Naive thymus-derived CD8-positive, alpha-beta T cell (primary cell): ENCODE measurements at regions not wholly inside any gene's neighbourhood (a gene's known extent, or its start where the extent isn't known, plus 50 kb on each side); places are given as distances from the start of the nearest gene placed in this dataset.
"Not testable (repeated sequence)": the region's sequence is repeated elsewhere in the genome, so short reads cannot be mapped to it uniquely, and the experiment has no call there.

Source experiments
- ATAC-seq, 2 donors: fragments of 150-1000 bp; cut with Tn5 transposase in 1 of 2; sonication (Bioruptor Pico), chemical (Tn5 transposase) in 1 of 2; 1 replicate in 1 of 2; 2 replicates in 1 of 2; pipeline ENCODE4 v1.10.0; 2021; ENCODE audit warnings: mild to moderate bottlenecking in 2 of 2, moderate library complexity in 2 of 2
- POLR2A ChIA-PET: fragments of 350-600 bp; sonication (Branson Sonifier 250); formaldehyde crosslinking; loops from one replicate; lab custom pipeline; 2021; ENCODE audit warnings: antibody characterized with exemption; lab: Charles Lee
- DNase-seq, 10 donors: peaks; one replicate each; pipeline versions ENCODE4 v3.0.0 to v3.0.0-alpha.2; 2020 to 2022
- H3K27ac Mint-ChIP-seq, 10 donors: one replicate each; pipeline ENCODE4 v1.8.0; 2020 to 2022; ENCODE audit warnings: mild to moderate bottlenecking in 10 of 10, mixed read lengths in 10 of 10, moderate library complexity in 4 of 10, inconsistent platforms in 1 of 10
- H3K27me3 Mint-ChIP-seq, 5 donors: one replicate each; pipeline ENCODE4 v1.8.0; 2021 to 2022; ENCODE audit warnings: mixed read lengths in 5 of 5
- H3K36me3 Mint-ChIP-seq, 3 donors: one replicate each; pipeline ENCODE4 v1.8.0; 2020 to 2022; ENCODE audit warnings: mixed read lengths in 3 of 3, mild to moderate bottlenecking in 2 of 3, inconsistent platforms in 1 of 3
- H3K4me1 Mint-ChIP-seq, 4 donors: one replicate each; pipeline ENCODE4 v1.8.0; 2021 to 2022; ENCODE audit warnings: mixed read lengths in 4 of 4
- H3K4me3 Mint-ChIP-seq, 10 donors: one replicate each; pipeline ENCODE4 v1.8.0; 2020 to 2022; ENCODE audit warnings: mild to moderate bottlenecking in 10 of 10, mixed read lengths in 10 of 10, moderate library complexity in 6 of 10, inconsistent platforms in 1 of 10
- H3K9me3 Mint-ChIP-seq, 9 donors: one replicate each; pipeline ENCODE4 v1.8.0; 2020 to 2022; ENCODE audit warnings: mixed read lengths in 9 of 9, mild to moderate bottlenecking in 3 of 9, inconsistent platforms in 1 of 9, moderate library complexity in 1 of 9

- no peaks in the 10 kb centered on the region for H3K36me3 Mint-ChIP-seq
- H3K4me3 Mint-ChIP-seq = no peak overlapping the region
- no peak overlapping the region for H3K27ac Mint-ChIP-seq
- POLR2A ChIA-PET = no interaction called here
- H3K4me1 Mint-ChIP-seq = peaks cover 0 to 2% (median 0%) of the 10 kb centered on the region in 4 donors
- peaks cover 0 to 3% (median 0%) of the 10 kb centered on the region in 9 donors for H3K9me3 Mint-ChIP-seq
- H3K27me3 Mint-ChIP-seq = peaks cover 0 to 2% (median under 1%) of the 10 kb centered on the region in 5 donors
- DNase-seq (no peak), ATAC-seq (no peak)
Measured at GRCh38 chr6:133128191-133128590, 113.0 kb upstream of the EYA4 start.

GRCh38 chr6:133129556-133129955 is 111.6 kb upstream of the EYA4 start:
- H3K27me3 Mint-ChIP-seq = peaks cover 0 to 4% (median 1%) of the 10 kb centered on the region in 5 donors
- no peak for ATAC-seq
- no peaks in the 10 kb centered on the region for H3K9me3 Mint-ChIP-seq
- no peak for DNase-seq
- peaks cover 0 to 2% (median 0%) of the 10 kb centered on the region in 4 donors for H3K4me1 Mint-ChIP-seq
- POLR2A ChIA-PET = no interaction called here
- no peaks in the 10 kb centered on the region for H3K36me3 Mint-ChIP-seq
- H3K4me3 Mint-ChIP-seq = no peak overlapping the region
- no peak overlapping the region for H3K27ac Mint-ChIP-seq

GRCh38 chr6:133130863-133131262 is 110.3 kb upstream of the EYA4 start:
- ATAC-seq = no peak
- H3K4me3 Mint-ChIP-seq = no peak overlapping the region
- H3K27me3 Mint-ChIP-seq = peaks cover 0 to 4% (median 1%) of the 10 kb centered on the region in 5 donors
- no peaks in the 10 kb centered on the region for H3K36me3 Mint-ChIP-seq
- no peaks in the 10 kb centered on the region for H3K9me3 Mint-ChIP-seq
- peaks cover 0 to 2% (median 0%) of the 10 kb centered on the region in 4 donors for H3K4me1 Mint-ChIP-seq
- POLR2A ChIA-PET = no interaction called here
- H3K27ac Mint-ChIP-seq = no peak overlapping the region
- DNase-seq = no peak

DNA sequence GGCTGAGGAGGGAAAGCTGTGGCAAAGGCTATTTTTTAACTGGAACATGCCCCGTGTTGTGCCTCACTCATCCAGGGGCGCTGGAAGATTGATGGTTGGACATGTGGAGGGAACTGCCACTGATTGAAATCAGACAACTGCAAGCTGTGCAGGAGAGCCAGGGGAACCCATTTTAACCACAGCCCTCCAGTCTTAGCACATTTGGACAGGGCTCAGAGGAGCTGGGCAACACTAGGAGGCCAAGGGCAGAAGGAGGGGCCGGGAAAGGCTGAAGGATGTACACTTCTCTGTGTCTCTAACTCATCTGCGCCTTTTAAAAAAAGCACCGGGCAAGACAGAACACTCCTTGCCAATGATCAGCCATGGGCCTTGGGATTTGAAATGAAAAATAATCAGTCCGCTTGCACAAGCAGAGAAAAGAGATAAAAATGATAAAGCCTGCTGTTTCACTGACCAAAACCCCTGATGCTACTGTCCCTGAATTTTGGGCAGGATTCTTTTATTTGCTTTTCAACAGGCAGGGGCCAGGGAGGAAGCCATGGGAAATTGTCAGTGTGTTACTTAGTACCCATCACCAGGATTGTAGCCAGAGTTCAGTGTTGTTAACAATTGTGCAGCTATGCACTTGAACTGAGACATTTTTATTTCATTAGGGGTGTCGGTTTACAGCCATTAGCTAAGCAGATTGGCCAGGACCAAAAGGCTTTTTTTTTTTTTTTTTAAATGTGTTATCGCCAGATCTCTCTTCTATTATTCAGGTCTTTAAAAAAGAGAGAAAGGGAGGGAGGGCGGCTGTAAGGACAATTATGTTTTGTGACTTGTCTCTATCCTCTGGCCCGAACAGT is 109.3 kb upstream of the EYA4 start:
- no peaks in the 10 kb centered on the region for H3K9me3 Mint-ChIP-seq
- DNase-seq = no peak
- POLR2A ChIA-PET = no interaction called here
- H3K36me3 Mint-ChIP-seq = no peaks in the 10 kb centered on the region
- peaks cover 0 to 7% (median 1%) of the 10 kb centered on the region in 5 donors for H3K27me3 Mint-ChIP-seq
- no peak for ATAC-seq
- peaks cover 0 to 2% (median 0%) of the 10 kb centered on the region in 4 donors for H3K4me1 Mint-ChIP-seq
- no peak overlapping the region for H3K27ac Mint-ChIP-seq
- H3K4me3 Mint-ChIP-seq = no peak overlapping the region

DNA sequence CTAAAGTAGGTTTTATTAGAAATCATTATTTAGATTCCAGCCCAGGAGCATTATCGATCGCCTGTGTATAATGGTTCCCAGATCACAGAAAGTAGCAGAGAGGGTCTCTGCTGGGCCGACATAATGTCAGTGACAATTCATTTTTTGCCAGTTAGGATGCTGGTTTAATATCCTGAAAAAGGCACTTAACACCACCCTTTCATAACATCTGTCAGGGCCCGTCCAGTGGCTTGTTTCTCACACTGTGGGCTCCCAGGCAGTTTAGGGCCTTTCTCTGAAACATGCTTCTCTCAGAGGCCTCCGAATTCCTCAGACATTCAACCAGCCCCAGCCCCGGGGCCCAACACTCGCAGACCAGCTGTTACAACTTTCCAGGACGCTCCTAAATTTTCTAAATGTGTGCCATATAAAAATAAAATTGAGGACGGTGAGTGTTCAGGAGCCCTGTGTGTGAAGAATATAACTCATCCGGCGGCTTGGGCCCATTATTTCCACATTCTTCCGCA is 108.6 kb upstream of the EYA4 start:
- DNase-seq (no peak), ATAC-seq (no peak)
- POLR2A ChIA-PET = no interaction called here
- H3K27me3 Mint-ChIP-seq = peaks cover 0 to 7% (median 0%) of the 10 kb centered on the region in 5 donors
- H3K4me1 Mint-ChIP-seq = no peaks in the 10 kb centered on the region
- H3K36me3 Mint-ChIP-seq = no peaks in the 10 kb centered on the region
- no peak overlapping the region for H3K27ac Mint-ChIP-seq
- no peak overlapping the region for H3K4me3 Mint-ChIP-seq
- no peaks in the 10 kb centered on the region for H3K9me3 Mint-ChIP-seq

DNA sequence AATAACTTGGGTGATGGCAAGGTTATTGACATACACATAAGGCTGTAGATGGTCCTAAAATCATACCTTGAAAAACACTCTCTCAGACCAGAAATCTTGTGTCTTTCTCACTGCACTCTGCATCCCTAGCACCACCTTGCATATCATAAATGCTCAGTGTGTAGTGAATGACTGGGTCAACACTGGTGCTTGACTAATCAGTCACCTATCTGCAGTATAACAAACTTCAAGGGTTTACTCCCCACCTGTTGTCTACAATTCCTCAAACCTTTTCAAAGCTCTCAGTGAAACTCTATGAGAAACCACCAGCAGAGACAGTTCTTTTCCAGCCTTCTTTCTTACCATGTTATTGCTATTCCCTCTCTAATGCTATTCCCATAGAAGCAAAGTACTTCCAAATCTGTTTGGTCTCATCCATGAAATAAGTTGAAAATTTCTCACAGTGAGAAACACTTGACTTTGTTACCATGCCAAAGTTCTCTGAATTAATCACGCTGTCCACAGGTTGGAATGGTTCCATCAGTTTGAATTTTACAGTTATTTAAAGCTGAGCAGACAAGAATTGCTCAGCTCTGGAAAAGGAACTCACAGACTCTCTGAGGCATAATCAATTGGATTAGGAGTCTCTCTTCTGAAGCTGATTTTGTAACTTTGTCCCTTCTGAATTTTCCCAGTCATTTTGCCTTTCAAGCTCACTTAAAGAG is 104.8 kb upstream of the EYA4 start:
- Mint-ChIP-seq H3K4me3 (no peak overlapping the region), H3K27me3 (peaks cover 0 to 7% (median 0%) of the 10 kb centered on the region in 5 donors), H3K4me1 (no peaks in the 10 kb centered on the region), H3K9me3 (peaks cover 0 to 16% (median 2%) of the 10 kb centered on the region in 9 donors), H3K27ac (no peak overlapping the region), H3K36me3 (no peaks in the 10 kb centered on the region)
- ATAC-seq (no peak), DNase-seq (no peak)
- POLR2A ChIA-PET = no interaction called here

DNA sequence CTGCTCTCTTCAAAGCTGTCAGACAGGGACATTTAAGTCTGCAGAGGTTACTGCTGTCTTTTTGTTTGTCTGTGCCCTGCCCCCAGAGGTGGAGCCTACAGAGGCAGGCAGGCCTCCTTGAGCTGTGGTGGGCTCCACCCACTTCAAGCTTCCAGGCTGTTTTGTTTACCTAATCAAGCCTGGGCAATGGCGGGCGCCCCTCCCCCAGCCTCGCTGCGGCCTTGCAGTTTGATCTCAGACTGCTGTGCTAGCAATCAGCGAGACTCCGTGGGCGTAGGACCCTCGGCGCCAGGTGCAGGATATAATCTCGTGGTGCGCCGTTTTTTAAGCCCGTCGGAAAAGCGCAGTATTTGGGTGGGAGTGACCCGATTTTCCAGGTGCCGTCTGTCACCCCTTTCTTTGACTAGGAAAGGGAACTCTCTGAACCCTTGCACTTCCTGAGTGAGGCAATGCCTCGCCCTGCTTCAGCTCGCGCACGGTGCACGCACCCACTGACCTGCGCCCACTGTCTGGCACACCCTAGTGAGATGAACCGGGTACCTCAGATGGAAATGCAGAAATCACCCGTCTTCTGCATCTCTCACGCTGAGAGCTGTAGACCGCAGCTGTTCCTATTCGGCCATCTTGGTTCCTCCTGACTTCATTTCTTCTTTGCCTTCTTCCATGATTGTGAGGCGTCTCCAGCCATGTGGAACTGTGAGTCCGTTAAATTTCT is 93.5 kb upstream of the EYA4 start:
- ATAC-seq, H3K27me3 Mint-ChIP-seq, POLR2A ChIA-PET, H3K27ac Mint-ChIP-seq, H3K4me3 Mint-ChIP-seq, H3K4me1 Mint-ChIP-seq, H3K36me3 Mint-ChIP-seq, DNase-seq: not testable (repeated sequence)
- peaks cover 0 to 19% (median 4%) of the 10 kb centered on the region in 9 donors for H3K9me3 Mint-ChIP-seq

DNA sequence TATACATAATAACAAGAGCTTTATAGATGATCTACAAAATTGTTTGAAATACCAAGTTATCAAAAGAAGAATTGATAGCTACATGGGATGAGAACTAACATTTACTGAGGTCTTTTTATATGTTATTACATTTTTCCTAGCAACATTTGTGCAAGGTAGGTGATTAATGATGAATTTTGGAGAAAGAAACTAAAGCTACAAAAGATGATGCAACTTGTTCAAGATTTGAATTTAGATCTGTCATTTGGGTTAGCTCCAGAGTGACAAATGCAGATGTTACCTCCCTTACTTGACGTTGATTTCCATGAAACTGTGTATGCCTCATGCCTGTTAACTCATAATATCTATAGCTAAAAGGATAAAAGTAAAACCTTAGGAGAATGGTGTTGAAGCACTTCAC is 84.5 kb upstream of the EYA4 start:
- Mint-ChIP-seq H3K36me3 (no peaks in the 10 kb centered on the region), H3K27me3 (peaks cover 0 to 8% (median 0%) of the 10 kb centered on the region in 5 donors), H3K27ac (peak overlapping the region in 1 of 10 donors; percentile 24), H3K4me3 (no peak overlapping the region), H3K9me3 (peaks cover 0 to 24% (median 2%) of the 10 kb centered on the region in 9 donors), H3K4me1 (no peaks in the 10 kb centered on the region)
- ATAC-seq = no peak
- no peak for DNase-seq
- POLR2A ChIA-PET = no interaction called here

- Mint-ChIP-seq H3K9me3 (peaks cover 0 to 11% (median 2%) of the 10 kb centered on the region in 9 donors), H3K4me1 (no peaks in the 10 kb centered on the region), H3K36me3 (no peaks in the 10 kb centered on the region), H3K4me3 (no peak overlapping the region), H3K27me3 (peaks cover 0 to 8% (median 0%) of the 10 kb centered on the region in 5 donors), H3K27ac (no peak overlapping the region)
- no peak for ATAC-seq
- DNase-seq = no peak
- POLR2A ChIA-PET = no interaction called here
Measured at GRCh38 chr6:133157995-133158394, 83.2 kb upstream of the EYA4 start.

DNA sequence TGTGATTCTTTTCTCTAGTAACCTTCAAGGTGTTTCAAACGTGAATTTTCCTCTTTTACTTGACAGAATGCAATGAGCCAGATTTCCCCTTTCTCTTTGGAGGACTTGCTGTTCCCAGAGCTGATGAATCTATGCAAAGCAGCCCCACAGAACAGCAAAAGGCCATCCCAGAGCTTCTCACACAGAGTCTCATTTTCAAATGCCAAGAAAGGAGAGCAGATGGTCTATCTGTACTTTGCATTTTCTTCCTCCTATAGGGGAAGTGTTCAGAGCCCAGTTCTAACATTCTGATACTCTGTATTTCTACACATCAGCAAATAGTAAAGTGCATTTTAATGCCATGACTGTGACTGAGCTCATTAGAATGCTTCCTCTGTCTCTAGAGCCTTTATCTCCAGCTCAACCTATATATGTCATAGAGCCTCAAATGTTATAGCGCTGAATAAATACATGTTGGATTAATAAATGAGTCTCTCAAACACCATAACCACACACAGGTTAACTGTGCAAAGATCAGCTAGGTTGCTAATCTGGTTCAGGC is 81.8 kb upstream of the EYA4 start:
- Mint-ChIP-seq H3K4me3 (no peak overlapping the region), H3K9me3 (peaks cover 0 to 8% (median 0%) of the 10 kb centered on the region in 9 donors), H3K27ac (no peak overlapping the region), H3K4me1 (no peaks in the 10 kb centered on the region), H3K36me3 (no peaks in the 10 kb centered on the region), H3K27me3 (peaks cover 0 to 6% (median 0%) of the 10 kb centered on the region in 5 donors)
- POLR2A ChIA-PET = no interaction called here
- ATAC-seq (peak in 1 of 2 donors; percentile 25), DNase-seq (no peak)

- Mint-ChIP-seq H3K4me1 (no peaks in the 10 kb centered on the region), H3K4me3 (no peak overlapping the region), H3K9me3 (peaks cover 0 to 13% (median 0%) of the 10 kb centered on the region in 9 donors), H3K27me3 (peaks cover 0 to 8% (median 2%) of the 10 kb centered on the region in 5 donors), H3K27ac (no peak overlapping the region), H3K36me3 (no peaks in the 10 kb centered on the region)
- DNase-seq (no peak), ATAC-seq (no peak)
- POLR2A ChIA-PET = no interaction called here
Measured at GRCh38 chr6:133160536-133160935, 80.6 kb upstream of the EYA4 start.

DNA sequence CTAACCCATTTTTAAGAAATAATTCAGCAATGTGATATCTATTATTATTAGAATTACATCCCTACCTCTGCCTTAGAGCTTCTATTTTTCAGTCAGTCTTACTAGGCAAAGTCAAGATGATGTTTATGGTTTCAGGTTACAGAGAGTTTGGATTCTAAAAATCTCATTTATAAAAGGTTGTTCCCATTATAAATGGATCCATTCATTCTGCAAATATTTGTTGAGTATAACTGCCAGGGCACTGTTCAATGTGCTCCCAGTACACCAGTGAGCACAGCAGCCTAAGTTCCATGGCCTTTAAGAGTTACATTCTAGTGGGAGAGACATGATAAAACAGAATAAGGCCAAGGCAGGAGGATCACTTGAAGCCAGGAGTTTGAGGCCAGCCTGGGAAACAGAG is 75.9 kb upstream of the EYA4 start:
- no peak for DNase-seq
- H3K36me3 Mint-ChIP-seq = no peaks in the 10 kb centered on the region

More for the DNA sequence above, 75.9 kb upstream of the EYA4 start:
- Mint-ChIP-seq H3K9me3 (peaks cover 0 to 15% (median 0%) of the 10 kb centered on the region in 9 donors), H3K27me3 (peaks cover 2 to 11% (median 4%) of the 10 kb centered on the region in 5 donors), H3K4me1 (no peaks in the 10 kb centered on the region), H3K27ac (no peak overlapping the region), H3K4me3 (no peak overlapping the region)
- ATAC-seq = no peak
- POLR2A ChIA-PET = no interaction called here
